GM21447 (cell line): ENCODE measurements at regions not wholly inside any gene's neighbourhood (a gene's known extent, or its start where the extent isn't known, plus 50 kb on each side); places are given as distances from the start of the nearest gene placed in this dataset.
"Not testable (repeated sequence)": the region's sequence is repeated elsewhere in the genome, so short reads cannot be mapped to it uniquely, and the experiment has no call there.

Experiments used
- ATAC-seq: cut with Tn5 transposase; IDR thresholded peaks from one replicate; pipeline ENCODE4 v1.9.1; 2021; ENCODE audit not compliant: unreplicated experiment

- no peak for ATAC-seq
Measured at GRCh38 chr11:29261831-29262230, 755.0 kb downstream of the KCNA4 start.

GRCh38 chr11:29260939-29261705 is 755.7 kb downstream of the KCNA4 start:
- no peak for ATAC-seq

- no peak for ATAC-seq
Measured at GRCh38 chr11:29258411-29258810, 758.4 kb downstream of the KCNA4 start.

DNA sequence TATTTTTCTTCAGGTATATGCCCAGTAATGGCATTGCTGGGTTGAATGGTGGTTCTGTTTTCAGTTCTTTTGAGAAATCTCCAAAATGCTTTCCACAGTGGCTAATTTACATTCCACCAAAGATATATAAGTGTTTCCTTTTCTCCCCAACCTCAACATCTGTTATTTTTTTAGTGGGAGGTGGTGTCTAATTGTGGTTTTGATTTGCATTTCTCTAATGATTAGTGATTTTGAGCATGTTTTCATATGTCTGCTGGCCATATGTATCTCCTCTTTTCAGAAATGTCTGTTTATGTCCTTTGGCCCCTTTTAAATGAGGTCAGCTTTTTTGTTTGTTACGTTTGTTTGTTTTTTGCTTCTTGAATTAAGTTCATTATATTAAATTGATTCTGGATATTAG is 760.2 kb downstream of the KCNA4 start:
- no peak for ATAC-seq

GRCh38 chr11:29255401-29255800 is 761.4 kb downstream of the KCNA4 start:
- no peak for ATAC-seq

DNA sequence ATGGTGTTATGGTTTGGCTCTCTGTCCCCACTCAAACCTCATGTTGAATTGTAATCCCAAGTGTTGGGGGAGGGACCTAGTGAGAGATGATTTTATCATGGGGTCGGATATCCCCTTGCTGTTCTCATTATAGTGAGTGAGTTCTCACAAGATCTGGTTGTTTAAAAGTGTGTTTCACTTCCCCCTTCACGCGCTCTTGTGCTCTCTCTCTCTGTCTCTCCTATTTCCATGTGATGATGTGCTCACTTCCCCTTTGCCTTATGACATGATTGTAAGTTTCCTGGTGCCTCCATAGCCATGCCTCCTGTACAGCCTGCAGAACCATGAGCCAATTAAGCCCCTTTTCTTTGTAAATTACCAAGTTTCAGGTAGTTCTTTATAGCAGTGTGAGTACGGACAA is 765.1 kb downstream of the KCNA4 start:
- ATAC-seq: no peak

- no peak for ATAC-seq
Measured at GRCh38 chr11:29249713-29250112, 767.1 kb downstream of the KCNA4 start.

GRCh38 chr11:29244355-29244754 is 772.5 kb downstream of the KCNA4 start:
- no peak for ATAC-seq

DNA sequence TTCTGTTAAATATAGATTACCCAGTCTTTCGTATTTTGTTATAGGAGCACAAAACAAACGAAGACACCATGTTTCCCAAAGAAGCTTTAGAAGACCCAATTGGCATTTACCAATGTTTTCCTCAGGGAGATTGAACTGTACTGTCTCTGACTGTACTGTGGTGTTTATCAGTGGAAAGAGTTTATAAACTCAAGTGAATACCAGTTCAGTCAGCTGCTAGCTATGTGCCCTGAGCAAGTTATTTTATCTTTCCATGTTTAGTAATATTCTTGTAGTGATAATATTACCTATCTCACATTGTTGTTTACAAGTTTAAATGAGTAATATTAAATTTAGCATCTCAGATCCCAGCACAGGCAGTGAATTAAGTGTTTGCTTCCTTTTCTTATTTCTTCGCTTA is 773.2 kb downstream of the KCNA4 start:
- no peak for ATAC-seq

GRCh38 chr11:29231991-29232390 is 784.8 kb downstream of the KCNA4 start:
- no peak for ATAC-seq

GRCh38 chr11:29231586-29231985 is 785.2 kb downstream of the KCNA4 start:
- no peak for ATAC-seq

- no peak for ATAC-seq
Measured at GRCh38 chr11:29227811-29228210, 789.0 kb downstream of the KCNA4 start.

DNA sequence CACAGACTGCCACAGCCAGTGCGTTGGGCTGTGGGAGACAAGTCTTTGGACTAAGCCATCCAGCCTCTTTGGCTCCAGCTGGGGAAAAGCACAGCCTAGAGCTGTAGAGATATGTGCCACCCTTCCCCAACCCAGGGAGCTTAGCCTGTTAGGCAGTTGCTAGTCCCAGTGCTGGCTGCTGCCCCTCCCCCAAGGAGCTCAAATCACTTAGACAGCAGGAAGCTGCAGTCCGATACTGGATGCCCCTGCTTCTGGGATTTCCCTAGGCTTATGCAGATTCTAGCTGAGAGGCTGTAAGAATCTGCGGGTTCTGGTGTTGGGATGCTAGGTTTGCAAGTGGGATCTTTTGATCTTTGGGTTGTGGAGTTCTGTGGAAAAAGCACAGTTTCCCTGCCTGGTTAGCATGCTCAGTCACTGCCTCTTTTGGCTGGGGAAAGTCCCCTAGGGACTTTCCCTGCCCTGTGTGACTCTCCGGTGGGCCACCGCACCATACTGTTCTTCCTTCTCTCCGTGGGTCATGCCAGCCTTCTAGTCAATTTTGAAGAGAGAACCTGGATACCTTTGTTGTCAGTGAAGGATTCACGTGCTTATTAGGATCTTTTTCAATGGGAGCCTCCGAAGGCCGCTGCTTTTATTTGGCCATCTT is 792.0 kb downstream of the KCNA4 start:
- ATAC-seq: no peak

DNA sequence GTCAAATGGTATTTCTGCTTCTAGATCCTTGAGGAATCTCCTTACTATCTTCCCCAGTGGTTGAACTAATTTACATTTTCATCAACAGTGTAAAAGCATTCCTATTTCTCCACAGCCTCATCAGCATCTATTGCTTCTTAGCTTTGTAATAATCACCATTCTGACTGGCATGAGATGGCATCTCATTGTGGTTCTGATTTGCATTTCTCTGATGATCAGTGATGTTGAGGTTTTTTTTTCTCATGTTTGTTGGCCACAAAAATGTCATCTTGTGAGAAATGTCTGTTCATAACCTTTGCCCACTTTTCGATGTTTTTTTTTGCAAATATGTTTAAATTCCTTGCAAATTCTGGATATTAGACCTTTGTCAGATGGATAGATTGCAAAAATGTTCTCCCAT is 797.3 kb downstream of the KCNA4 start:
- not testable (repeated sequence) for ATAC-seq

- no peak for ATAC-seq
Measured at GRCh38 chr11:29217901-29218300, 798.9 kb downstream of the KCNA4 start.

DNA sequence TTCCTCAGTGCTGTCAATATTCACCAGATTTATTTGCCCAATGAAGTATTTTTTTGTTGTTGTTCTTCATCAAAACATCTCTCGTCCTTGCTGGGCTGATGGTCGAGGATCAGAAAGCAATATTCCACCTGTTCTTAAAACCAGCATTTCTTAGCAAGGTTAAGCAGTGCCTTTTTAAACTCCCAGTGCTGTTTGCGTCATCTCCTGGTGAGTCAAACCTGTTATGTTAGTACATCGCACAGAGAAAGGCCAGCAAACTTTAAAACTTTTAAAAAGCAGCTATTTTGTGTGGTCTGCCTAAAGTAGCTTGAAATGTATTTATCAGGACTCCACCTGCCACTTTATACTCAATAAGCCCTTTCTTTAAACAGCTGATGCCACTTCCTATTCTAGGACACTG is 802.0 kb downstream of the KCNA4 start:
- ATAC-seq: no peak

GRCh38 chr11:29211202-29211601 is 805.6 kb downstream of the KCNA4 start:
- ATAC-seq: no peak

GRCh38 chr11:29210426-29210825 is 806.4 kb downstream of the KCNA4 start:
- no peak for ATAC-seq

DNA sequence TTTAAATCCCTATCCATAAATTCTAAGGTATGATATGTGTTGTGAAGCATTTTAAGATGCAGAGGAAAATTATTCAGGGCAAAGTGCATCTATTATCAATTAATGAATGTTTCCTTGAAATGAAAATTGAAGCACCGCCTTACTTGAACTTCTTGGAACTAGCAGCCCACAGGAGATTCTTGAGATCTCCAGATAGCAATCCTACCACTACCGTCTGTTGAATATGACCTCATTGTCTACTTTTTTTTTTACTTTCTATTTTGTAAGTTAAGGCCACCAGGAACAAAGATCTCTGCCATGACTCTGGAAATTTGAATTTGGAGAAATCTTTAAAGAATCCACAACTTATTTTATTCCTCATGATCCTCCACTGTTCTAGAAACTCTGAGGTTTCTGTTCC is 808.7 kb downstream of the KCNA4 start:
- ATAC-seq: no peak

GRCh38 chr11:29200791-29201562 is 815.9 kb downstream of the KCNA4 start:
- ATAC-seq: no peak

GRCh38 chr11:29190313-29190712 is 826.5 kb downstream of the KCNA4 start:
- ATAC-seq: no peak

DNA sequence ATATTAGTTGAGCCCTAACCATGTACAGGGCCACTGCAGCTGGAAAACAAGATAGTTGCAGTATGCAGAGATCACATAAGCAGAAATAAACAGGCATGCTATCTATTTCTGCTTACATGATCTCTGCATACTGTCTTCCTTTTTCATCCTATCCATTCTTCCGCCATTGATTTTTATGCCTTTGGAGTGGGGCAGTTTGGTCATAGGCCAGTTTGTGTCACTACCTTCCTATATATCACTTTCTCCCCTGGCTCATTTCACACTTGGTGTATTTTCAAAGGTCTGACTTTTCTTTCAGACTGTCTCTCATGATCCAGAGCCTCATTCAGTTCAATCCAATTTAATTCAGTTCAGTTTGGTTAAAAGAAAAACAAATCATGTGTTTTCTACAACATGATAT is 829.6 kb downstream of the KCNA4 start:
- no peak for ATAC-seq
